ENCODE measurements at regions not wholly inside any gene's neighbourhood (a gene's known extent, or its start where the extent isn't known, plus 50 kb on each side); places are given as distances from the start of the nearest gene placed in this dataset.

DNA sequence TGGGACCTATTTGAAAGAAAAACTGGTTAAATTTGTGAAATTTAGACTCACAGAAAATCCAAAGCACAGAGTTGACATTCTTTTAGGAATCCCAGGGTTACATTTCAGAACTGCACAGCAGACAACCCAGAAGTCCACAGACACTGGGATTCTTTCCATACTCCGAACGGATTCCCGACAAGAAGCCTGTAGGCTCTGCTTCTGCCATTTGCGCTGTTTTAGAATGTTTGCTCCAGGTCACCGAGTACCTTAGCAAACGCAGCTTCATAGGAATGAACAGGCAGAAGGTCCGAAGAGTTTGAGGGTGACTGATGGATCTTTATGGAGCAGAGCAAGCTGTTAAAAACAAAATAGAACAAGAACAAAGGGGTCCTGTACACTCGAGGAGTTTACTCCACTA, 84.5 kb upstream of the NFIB start:
- TF ChIP-seq, protein P1, sequence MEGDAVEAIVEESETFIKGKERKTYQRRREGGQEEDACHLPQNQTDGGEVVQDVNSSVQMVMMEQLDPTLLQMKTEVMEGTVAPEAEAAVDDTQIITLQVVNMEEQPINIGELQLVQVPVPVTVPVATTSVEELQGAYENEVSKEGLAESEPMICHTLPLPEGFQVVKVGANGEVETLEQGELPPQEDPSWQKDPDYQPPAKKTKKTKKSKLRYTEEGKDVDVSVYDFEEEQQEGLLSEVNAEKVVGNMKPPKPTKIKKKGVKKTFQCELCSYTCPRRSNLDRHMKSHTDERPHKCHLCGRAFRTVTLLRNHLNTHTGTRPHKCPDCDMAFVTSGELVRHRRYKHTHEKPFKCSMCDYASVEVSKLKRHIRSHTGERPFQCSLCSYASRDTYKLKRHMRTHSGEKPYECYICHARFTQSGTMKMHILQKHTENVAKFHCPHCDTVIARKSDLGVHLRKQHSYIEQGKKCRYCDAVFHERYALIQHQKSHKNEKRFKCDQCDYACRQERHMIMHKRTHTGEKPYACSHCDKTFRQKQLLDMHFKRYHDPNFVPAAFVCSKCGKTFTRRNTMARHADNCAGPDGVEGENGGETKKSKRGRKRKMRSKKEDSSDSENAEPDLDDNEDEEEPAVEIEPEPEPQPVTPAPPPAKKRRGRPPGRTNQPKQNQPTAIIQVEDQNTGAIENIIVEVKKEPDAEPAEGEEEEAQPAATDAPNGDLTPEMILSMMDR (IDR thresholded peaks at IDR 0.05; ENCODE audit: low read length), result no peak
- no peak for TF ChIP-seq EZH2 (IDR thresholded peaks at IDR 0.05; ENCODE audit: borderline replicate concordance, low read length)
